ENCODE measurements at regions not wholly inside any gene's neighbourhood (a gene's known extent, or its start where the extent isn't known, plus 50 kb on each side); places are given as distances from the start of the nearest gene placed in this dataset.

- no peaks in the 10 kb centered on the region for H3K4me1 ChIP-seq (ENCODE audit: insufficient read depth, low read length, poor library complexity, severe bottlenecking)
- H3K79me2 ChIP-seq (ENCODE audit: insufficient read depth, low read length): no peaks in the 10 kb centered on the region
- no peaks in the 10 kb centered on the region for H4K20me1 ChIP-seq (ENCODE audit: insufficient read depth, low read length, poor library complexity, severe bottlenecking)
- no peak overlapping the region for H3K4me3 ChIP-seq (ENCODE audit: low read length, poor library complexity, severe bottlenecking)
- no peak overlapping the region for H2AFZ ChIP-seq (ENCODE audit: low read length)
- no peaks in the 10 kb centered on the region for H3K9me2 ChIP-seq (replicated peaks; ENCODE audit: low read depth, low read length)
- no peaks in the 10 kb centered on the region for H3K36me3 ChIP-seq (ENCODE audit: insufficient read depth, low read length)
- no peaks in the 10 kb centered on the region for H3F3A ChIP-seq (ENCODE audit: low read depth)
- H3K9ac ChIP-seq (ENCODE audit: low read depth, low read length, poor library complexity, severe bottlenecking): no peak overlapping the region
- H3K4me2 ChIP-seq (ENCODE audit: low read depth, low read length, poor library complexity, severe bottlenecking): no peak overlapping the region
- TF ChIP-seq CTCF (conservative IDR thresholded peaks at IDR 0.05; ENCODE audit: low read length): no peak
- TF ChIP-seq EZH2phosphoT487 (IDR thresholded peaks at IDR 0.05; ENCODE audit: borderline replicate concordance): no peak
- H3K9me3 ChIP-seq (ENCODE audit: insufficient read depth, low read depth, low read length): peaks cover 11% of the 10 kb centered on the region; the same call in 1 of the 2 replicates
- H3K27me3 ChIP-seq (ENCODE audit: insufficient read depth, low read length, poor library complexity, severe bottlenecking): no peaks in the 10 kb centered on the region
These were observed 958.3 kb upstream of the ZNF722 start for GRCh38 chr7:63040336-63040735.

GRCh38 chr7:63040966-63041610, 957.6 kb upstream of the ZNF722 start:
- no peaks in the 10 kb centered on the region for H3K9me2 ChIP-seq (replicated peaks; ENCODE audit: low read depth, low read length)
- H3K4me1 ChIP-seq (ENCODE audit: insufficient read depth, low read length, poor library complexity, severe bottlenecking): no peaks in the 10 kb centered on the region
- H3K79me2 ChIP-seq (ENCODE audit: insufficient read depth, low read length): no peaks in the 10 kb centered on the region
- H3K9ac ChIP-seq (ENCODE audit: low read depth, low read length, poor library complexity, severe bottlenecking): no peak overlapping the region
- no peaks in the 10 kb centered on the region for H3F3A ChIP-seq (ENCODE audit: low read depth)
- H3K4me2 ChIP-seq (ENCODE audit: low read depth, low read length, poor library complexity, severe bottlenecking): no peak overlapping the region
- no peaks in the 10 kb centered on the region for H3K27me3 ChIP-seq (ENCODE audit: insufficient read depth, low read length, poor library complexity, severe bottlenecking)
- peaks cover 14% of the 10 kb centered on the region; the same call in 1 of the 2 replicates for H3K9me3 ChIP-seq (ENCODE audit: insufficient read depth, low read depth, low read length)
- H3K36me3 ChIP-seq (ENCODE audit: insufficient read depth, low read length): no peaks in the 10 kb centered on the region
- no peak for TF ChIP-seq EZH2phosphoT487 (IDR thresholded peaks at IDR 0.05; ENCODE audit: borderline replicate concordance)
- TF ChIP-seq CTCF (conservative IDR thresholded peaks at IDR 0.05; ENCODE audit: low read length): no peak
- H4K20me1 ChIP-seq (ENCODE audit: insufficient read depth, low read length, poor library complexity, severe bottlenecking): no peaks in the 10 kb centered on the region
- no peak overlapping the region for H3K4me3 ChIP-seq (ENCODE audit: low read length, poor library complexity, severe bottlenecking)
- no peak overlapping the region for H2AFZ ChIP-seq (ENCODE audit: low read length)

- Histone ChIP-seq H3F3A (ENCODE audit: low read depth) (no peaks in the 10 kb centered on the region), H3K9me3 (ENCODE audit: insufficient read depth, low read depth, low read length) (peaks cover 14% of the 10 kb centered on the region; the same call in 1 of the 2 replicates), H3K79me2 (ENCODE audit: insufficient read depth, low read length) (no peaks in the 10 kb centered on the region), H3K36me3 (ENCODE audit: insufficient read depth, low read length) (no peaks in the 10 kb centered on the region), H3K9ac (ENCODE audit: low read depth, low read length, poor library complexity, severe bottlenecking) (no peak overlapping the region), H4K20me1 (ENCODE audit: insufficient read depth, low read length, poor library complexity, severe bottlenecking) (no peaks in the 10 kb centered on the region), H3K4me2 (ENCODE audit: low read depth, low read length, poor library complexity, severe bottlenecking) (no peak overlapping the region), H3K4me3 (ENCODE audit: low read length, poor library complexity, severe bottlenecking) (no peak overlapping the region), H2AFZ (ENCODE audit: low read length) (no peak overlapping the region), H3K4me1 (ENCODE audit: insufficient read depth, low read length, poor library complexity, severe bottlenecking) (no peaks in the 10 kb centered on the region), H3K9me2 (replicated peaks; ENCODE audit: low read depth, low read length) (no peaks in the 10 kb centered on the region), H3K27me3 (ENCODE audit: insufficient read depth, low read length, poor library complexity, severe bottlenecking) (no peaks in the 10 kb centered on the region)
- no peak for TF ChIP-seq EZH2phosphoT487 (IDR thresholded peaks at IDR 0.05; ENCODE audit: borderline replicate concordance)
- no peak for TF ChIP-seq CTCF (conservative IDR thresholded peaks at IDR 0.05; ENCODE audit: low read length)
These were observed 956.9 kb upstream of the ZNF722 start for GRCh38 chr7:63041786-63042185.

Measured in Loucy (cell line).